ENCODE measurements at regions not wholly inside any gene's neighbourhood (a gene's known extent, or its start where the extent isn't known, plus 50 kb on each side); places are given as distances from the start of the nearest gene placed in this dataset.
"Not testable (repeated sequence)": the region's sequence is repeated elsewhere in the genome, so short reads cannot be mapped to it uniquely, and the experiment has no call there.

DNA sequence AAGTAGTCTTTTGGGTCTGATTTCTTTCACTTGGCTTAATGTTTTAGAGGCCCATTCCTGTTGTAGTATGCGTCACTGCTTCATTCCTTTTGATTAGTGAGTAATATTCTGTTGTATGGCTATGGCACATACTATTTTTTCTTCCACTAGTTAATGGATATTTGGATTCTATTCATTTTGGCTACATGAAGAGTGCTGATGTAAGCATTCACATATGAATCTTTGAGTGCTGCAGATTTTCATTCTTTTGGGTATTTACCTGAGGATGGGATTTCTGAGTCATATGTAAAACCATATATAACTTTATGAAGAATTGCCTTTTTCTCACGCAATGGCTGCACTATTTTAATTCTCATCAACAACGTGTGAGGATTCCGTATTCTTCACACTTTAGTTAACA is 113.6 kb downstream of the AHSP start:
- Histone ChIP-seq H3K4me1 (ENCODE audit: control insufficient read depth in 1 of 2, insufficient read depth in 2 of 2, low read depth in 1 of 2, low read length in 1 of 2) (no peaks in the 10 kb centered on the region), H3K27ac (ENCODE audit: low read depth in 2 of 2, low read length in 1 of 2) (no peak overlapping the region), H3K9me2 (no peaks in the 10 kb centered on the region), H2AFZ (ENCODE audit: low read depth) (no peak overlapping the region), H3K36me3 (replicated peaks in 1 of 2; ENCODE audit: control insufficient read depth in 1 of 2, insufficient read depth in 2 of 2, low read length in 1 of 2) (no peaks in the 10 kb centered on the region), H3K27me3 (ENCODE audit: insufficient read depth) (peaks cover 4% of the 10 kb centered on the region; the same call in 1 of the 2 replicates), H3K9ac (no peak overlapping the region), H3K4me2 (no peak overlapping the region), H4K20me1 (ENCODE audit: insufficient read depth) (no peaks in the 10 kb centered on the region), H3K79me2 (ENCODE audit: insufficient read depth) (no peaks in the 10 kb centered on the region), H3K4me3 (ENCODE audit: low read depth in 2 of 2, low read length in 1 of 2) (no peak overlapping the region), H3F3A (replicated peaks; ENCODE audit: insufficient read depth) (no peaks in the 10 kb centered on the region), H3K9me3 (no peaks in the 10 kb centered on the region)
- POLR2A ChIA-PET, result no interaction called here
- no peak for DNase-seq
- 2% methylated on average over 4 of the region's 4 CpGs for WGBS (ENCODE audit: low lambda C conversion rate)
- CTCF ChIA-PET, result no interaction called here
- TF ChIP-seq EZH2phosphoT487 (IDR thresholded peaks at IDR 0.05; ENCODE audit: borderline replicate concordance, low read depth) (no peak), FOXM1 (IDR thresholded peaks at IDR 0.05; ENCODE audit: low read depth) (no peak), TEAD4 (IDR thresholded peaks at IDR 0.05; ENCODE audit: borderline replicate concordance, insufficient read depth) (no peak), ELF1 (IDR thresholded peaks at IDR 0.05) (no peak), TAF1 (IDR thresholded peaks at IDR 0.05; ENCODE audit: borderline replicate concordance, low read depth, low read length) (no peak), MEF2A (IDR thresholded peaks at IDR 0.05; ENCODE audit: borderline replicate concordance, low read depth) (no peak), CHD2 (IDR thresholded peaks at IDR 0.05; ENCODE audit: low read length, partially characterized antibody) (no peak), RXRA (IDR thresholded peaks at IDR 0.05; ENCODE audit: borderline replicate concordance, low read depth) (no peak), GATA2 (CRISPR knock-in tag; IDR thresholded peaks at IDR 0.05) (no peak), GABPA (IDR thresholded peaks at IDR 0.05; ENCODE audit: low read depth) (no peak), RFX5 (IDR thresholded peaks at IDR 0.05; ENCODE audit: low read length) (no peak), POLR2AphosphoS5 (IDR thresholded peaks at IDR 0.05; ENCODE audit: low read depth, low read length) (no peak), JUND (IDR thresholded peaks at IDR 0.05) (no peak), FOXJ3 (CRISPR knock-in tag; IDR thresholded peaks at IDR 0.05) (no peak), RCOR1 (IDR thresholded peaks at IDR 0.05; ENCODE audit: low read length) (no peak), SMC3 (IDR thresholded peaks at IDR 0.05; ENCODE audit: low read depth, low read length) (no peak)
- TF ChIP-seq, protein P1, sequence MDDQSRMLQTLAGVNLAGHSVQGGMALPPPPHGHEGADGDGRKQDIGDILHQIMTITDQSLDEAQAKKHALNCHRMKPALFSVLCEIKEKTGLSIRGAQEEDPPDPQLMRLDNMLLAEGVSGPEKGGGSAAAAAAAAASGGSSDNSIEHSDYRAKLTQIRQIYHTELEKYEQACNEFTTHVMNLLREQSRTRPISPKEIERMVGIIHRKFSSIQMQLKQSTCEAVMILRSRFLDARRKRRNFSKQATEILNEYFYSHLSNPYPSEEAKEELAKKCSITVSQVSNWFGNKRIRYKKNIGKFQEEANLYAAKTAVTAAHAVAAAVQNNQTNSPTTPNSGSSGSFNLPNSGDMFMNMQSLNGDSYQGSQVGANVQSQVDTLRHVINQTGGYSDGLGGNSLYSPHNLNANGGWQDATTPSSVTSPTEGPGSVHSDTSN (IDR thresholded peaks at IDR 0.05), result no peak
- TF ChIP-seq, protein P2, sequence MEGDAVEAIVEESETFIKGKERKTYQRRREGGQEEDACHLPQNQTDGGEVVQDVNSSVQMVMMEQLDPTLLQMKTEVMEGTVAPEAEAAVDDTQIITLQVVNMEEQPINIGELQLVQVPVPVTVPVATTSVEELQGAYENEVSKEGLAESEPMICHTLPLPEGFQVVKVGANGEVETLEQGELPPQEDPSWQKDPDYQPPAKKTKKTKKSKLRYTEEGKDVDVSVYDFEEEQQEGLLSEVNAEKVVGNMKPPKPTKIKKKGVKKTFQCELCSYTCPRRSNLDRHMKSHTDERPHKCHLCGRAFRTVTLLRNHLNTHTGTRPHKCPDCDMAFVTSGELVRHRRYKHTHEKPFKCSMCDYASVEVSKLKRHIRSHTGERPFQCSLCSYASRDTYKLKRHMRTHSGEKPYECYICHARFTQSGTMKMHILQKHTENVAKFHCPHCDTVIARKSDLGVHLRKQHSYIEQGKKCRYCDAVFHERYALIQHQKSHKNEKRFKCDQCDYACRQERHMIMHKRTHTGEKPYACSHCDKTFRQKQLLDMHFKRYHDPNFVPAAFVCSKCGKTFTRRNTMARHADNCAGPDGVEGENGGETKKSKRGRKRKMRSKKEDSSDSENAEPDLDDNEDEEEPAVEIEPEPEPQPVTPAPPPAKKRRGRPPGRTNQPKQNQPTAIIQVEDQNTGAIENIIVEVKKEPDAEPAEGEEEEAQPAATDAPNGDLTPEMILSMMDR (IDR thresholded peaks at IDR 0.05), result no peak
- TF ChIP-seq, protein P3, sequence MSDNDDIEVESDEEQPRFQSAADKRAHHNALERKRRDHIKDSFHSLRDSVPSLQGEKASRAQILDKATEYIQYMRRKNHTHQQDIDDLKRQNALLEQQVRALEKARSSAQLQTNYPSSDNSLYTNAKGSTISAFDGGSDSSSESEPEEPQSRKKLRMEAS (IDR thresholded peaks at IDR 0.05; ENCODE audit: low read depth), result no peak
- TF ChIP-seq, protein P4, sequence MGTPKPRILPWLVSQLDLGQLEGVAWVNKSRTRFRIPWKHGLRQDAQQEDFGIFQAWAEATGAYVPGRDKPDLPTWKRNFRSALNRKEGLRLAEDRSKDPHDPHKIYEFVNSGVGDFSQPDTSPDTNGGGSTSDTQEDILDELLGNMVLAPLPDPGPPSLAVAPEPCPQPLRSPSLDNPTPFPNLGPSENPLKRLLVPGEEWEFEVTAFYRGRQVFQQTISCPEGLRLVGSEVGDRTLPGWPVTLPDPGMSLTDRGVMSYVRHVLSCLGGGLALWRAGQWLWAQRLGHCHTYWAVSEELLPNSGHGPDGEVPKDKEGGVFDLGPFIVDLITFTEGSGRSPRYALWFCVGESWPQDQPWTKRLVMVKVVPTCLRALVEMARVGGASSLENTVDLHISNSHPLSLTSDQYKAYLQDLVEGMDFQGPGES (IDR thresholded peaks at IDR 0.05; ENCODE audit: low read depth, low read length), result no peak

DNA sequence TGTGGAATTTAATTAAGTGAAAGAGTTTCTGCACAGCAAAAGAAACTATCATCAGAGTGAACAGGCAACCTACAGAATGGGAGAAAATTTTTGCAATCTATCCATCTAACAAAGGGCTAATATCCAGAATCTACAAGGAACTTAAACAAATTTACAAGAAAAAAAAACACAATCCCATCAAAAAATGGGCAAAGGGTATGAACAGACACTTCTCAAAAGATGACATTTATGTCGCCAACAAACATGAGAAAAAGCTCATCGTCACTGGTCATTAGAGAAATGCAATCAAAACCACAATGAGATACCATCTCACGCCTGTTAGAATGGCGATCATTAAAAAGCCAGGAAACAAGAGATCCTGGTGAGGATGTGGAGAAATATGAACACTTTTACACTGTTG is 128.0 kb downstream of the AHSP start:
- H3K4me2 ChIP-seq; H3K9ac ChIP-seq; H2AFZ ChIP-seq (ENCODE audit: low read depth); CTCF ChIA-PET; H3K9me2 ChIP-seq; POLR2A ChIA-PET; H3K27ac ChIP-seq (ENCODE audit: low read depth in 2 of 2, low read length in 1 of 2); H3K4me3 ChIP-seq (ENCODE audit: low read depth in 2 of 2, low read length in 1 of 2); H3K79me2 ChIP-seq (ENCODE audit: insufficient read depth); H3K4me1 ChIP-seq (ENCODE audit: control insufficient read depth in 1 of 2, insufficient read depth in 2 of 2, low read depth in 1 of 2, low read length in 1 of 2); H3K9me3 ChIP-seq; H3F3A ChIP-seq (replicated peaks; ENCODE audit: insufficient read depth); H4K20me1 ChIP-seq (ENCODE audit: insufficient read depth); H3K27me3 ChIP-seq (ENCODE audit: insufficient read depth); DNase-seq; H3K36me3 ChIP-seq (replicated peaks in 1 of 2; ENCODE audit: control insufficient read depth in 1 of 2, insufficient read depth in 2 of 2, low read length in 1 of 2): not testable (repeated sequence)
- WGBS (ENCODE audit: low lambda C conversion rate), result under 1% methylated on average over 4 of the region's 4 CpGs
